BLaER1 (cell line): ENCODE measurements at regions not wholly inside any gene's neighbourhood (a gene's known extent, or its start where the extent isn't known, plus 50 kb on each side); places are given as distances from the start of the nearest gene placed in this dataset.
"Not testable (repeated sequence)": the region's sequence is repeated elsewhere in the genome, so short reads cannot be mapped to it uniquely, and the experiment has no call there.

ENCODE experiments used
- H3K27ac ChIP-seq: shearing (Covaris generic); formaldehyde crosslinking; 2 replicates; pipeline ENCODE4 v1.8.1; 2022
- H3K27me3 ChIP-seq: shearing (Covaris generic); formaldehyde crosslinking; 2 replicates; pipeline ENCODE4 v1.8.1; 2022
- H3K36me3 ChIP-seq: shearing (Covaris generic); formaldehyde crosslinking; 2 replicates; pipeline ENCODE4 v1.8.1; 2022
- H3K4me1 ChIP-seq: shearing (Covaris generic); formaldehyde crosslinking; 2 replicates; pipeline ENCODE4 v1.8.1; 2022
- H3K4me2 ChIP-seq: shearing (Covaris generic); formaldehyde crosslinking; 2 replicates; pipeline ENCODE4 v1.8.1; 2022
- H3K4me3 ChIP-seq: shearing (Covaris generic); formaldehyde crosslinking; 2 replicates; pipeline ENCODE4 v1.8.1; 2022
- H3K9ac ChIP-seq: shearing (Covaris generic); formaldehyde crosslinking; 2 replicates; pipeline ENCODE4 v1.8.1; 2022
- H3K9me3 ChIP-seq: shearing (Covaris generic); formaldehyde crosslinking; 2 replicates; pipeline ENCODE4 v1.8.1; 2022
- H4K20me1 ChIP-seq: shearing (Covaris generic); formaldehyde crosslinking; 2 replicates; pipeline ENCODE4 v1.8.1; 2022
- Cebpa-rat ChIP-seq: shearing (Covaris generic); IDR thresholded peaks from 2 replicates; pipeline ENCODE4 v1.8.1; 2022

GRCh38 chr3:22856811-22857210, 346.3 kb upstream of the UBE2E2 start:
- Histone ChIP-seq H3K9ac (no peak overlapping the region), H4K20me1 (no peaks in the 10 kb centered on the region), H3K36me3 (no peaks in the 10 kb centered on the region), H3K27me3 (no peaks in the 10 kb centered on the region), H3K27ac (no peak overlapping the region), H3K4me3 (no peak overlapping the region), H3K4me1 (no peaks in the 10 kb centered on the region), H3K4me2 (no peak overlapping the region), H3K9me3 (no peaks in the 10 kb centered on the region)
- no peak for TF ChIP-seq Cebpa-rat

- no peaks in the 10 kb centered on the region for H3K4me1 ChIP-seq
- no peaks in the 10 kb centered on the region for H3K9me3 ChIP-seq
- H3K36me3 ChIP-seq, result no peaks in the 10 kb centered on the region
- H3K4me2 ChIP-seq, result no peak overlapping the region
- H3K27ac ChIP-seq, result no peak overlapping the region
- no peak for TF ChIP-seq Cebpa-rat
- H4K20me1 ChIP-seq, result no peaks in the 10 kb centered on the region
- H3K4me3 ChIP-seq, result no peak overlapping the region
- no peak overlapping the region for H3K9ac ChIP-seq
- no peaks in the 10 kb centered on the region for H3K27me3 ChIP-seq
Observed at GRCh38 chr3:22858486-22858885, 344.6 kb upstream of the UBE2E2 start.

GRCh38 chr3:22859618-22860017, 343.5 kb upstream of the UBE2E2 start:
- Histone ChIP-seq H3K9me3 (no peaks in the 10 kb centered on the region), H3K36me3 (no peaks in the 10 kb centered on the region)

GRCh38 chr3:22861426-22861825, 341.7 kb upstream of the UBE2E2 start:
- no peaks in the 10 kb centered on the region for H3K36me3 ChIP-seq
- no peaks in the 10 kb centered on the region for H3K9me3 ChIP-seq
- H3K4me3 ChIP-seq, result no peak overlapping the region
- no peaks in the 10 kb centered on the region for H3K27me3 ChIP-seq
- H3K27ac ChIP-seq, result no peak overlapping the region
- TF ChIP-seq Cebpa-rat, result no peak
- H4K20me1 ChIP-seq, result no peaks in the 10 kb centered on the region
- H3K4me2 ChIP-seq, result no peak overlapping the region
- H3K9ac ChIP-seq, result no peak overlapping the region
- H3K4me1 ChIP-seq, result no peaks in the 10 kb centered on the region

More at GRCh38 chr3:22859618-22860017, 343.5 kb upstream of the UBE2E2 start:
- Histone ChIP-seq H4K20me1 (no peaks in the 10 kb centered on the region), H3K4me3 (no peak overlapping the region), H3K4me1 (no peaks in the 10 kb centered on the region), H3K9ac (no peak overlapping the region), H3K27me3 (no peaks in the 10 kb centered on the region), H3K27ac (no peak overlapping the region), H3K4me2 (no peak overlapping the region)
- TF ChIP-seq Cebpa-rat, result no peak

GRCh38 chr3:22862111-22862510, 341.0 kb upstream of the UBE2E2 start:
- Histone ChIP-seq H3K4me1 (no peaks in the 10 kb centered on the region), H3K4me3 (no peak overlapping the region), H3K36me3 (no peaks in the 10 kb centered on the region), H3K27ac (no peak overlapping the region), H3K4me2 (no peak overlapping the region), H3K27me3 (no peaks in the 10 kb centered on the region), H3K9ac (no peak overlapping the region), H4K20me1 (no peaks in the 10 kb centered on the region), H3K9me3 (no peaks in the 10 kb centered on the region)
- TF ChIP-seq Cebpa-rat, result no peak

- not testable (repeated sequence) for H3K9ac ChIP-seq, H4K20me1 ChIP-seq, H3K36me3 ChIP-seq, H3K27ac ChIP-seq, H3K4me1 ChIP-seq, H3K4me2 ChIP-seq, H3K9me3 ChIP-seq, H3K27me3 ChIP-seq, H3K4me3 ChIP-seq
Observed at GRCh38 chr3:22882834-22883233, 320.3 kb upstream of the UBE2E2 start.

GRCh38 chr3:22885039-22885438, 318.1 kb upstream of the UBE2E2 start:
- no peaks in the 10 kb centered on the region for H3K4me1 ChIP-seq
- H3K36me3 ChIP-seq, result no peaks in the 10 kb centered on the region
- H3K4me2 ChIP-seq, result no peak overlapping the region
- no peaks in the 10 kb centered on the region for H3K9me3 ChIP-seq
- H4K20me1 ChIP-seq, result no peaks in the 10 kb centered on the region
- H3K27me3 ChIP-seq, result no peaks in the 10 kb centered on the region
- TF ChIP-seq Cebpa-rat, result no peak
- H3K9ac ChIP-seq, result no peak overlapping the region
- H3K4me3 ChIP-seq, result no peak overlapping the region
- no peak overlapping the region for H3K27ac ChIP-seq

- Histone ChIP-seq H3K9ac (no peak overlapping the region), H3K36me3 (no peaks in the 10 kb centered on the region), H3K4me1 (no peaks in the 10 kb centered on the region), H3K4me3 (no peak overlapping the region), H3K9me3 (no peaks in the 10 kb centered on the region), H3K27me3 (no peaks in the 10 kb centered on the region), H4K20me1 (no peaks in the 10 kb centered on the region), H3K4me2 (no peak overlapping the region), H3K27ac (no peak overlapping the region)
- no peak for TF ChIP-seq Cebpa-rat
Observed at GRCh38 chr3:22885574-22886341, 317.4 kb upstream of the UBE2E2 start.

GRCh38 chr3:22886439-22887068, 316.6 kb upstream of the UBE2E2 start:
- no peak overlapping the region for H3K4me3 ChIP-seq
- H3K9ac ChIP-seq, result no peak overlapping the region
- H3K27me3 ChIP-seq, result no peaks in the 10 kb centered on the region
- no peaks in the 10 kb centered on the region for H4K20me1 ChIP-seq
- H3K4me1 ChIP-seq, result no peaks in the 10 kb centered on the region
- H3K4me2 ChIP-seq, result no peak overlapping the region
- H3K9me3 ChIP-seq, result no peaks in the 10 kb centered on the region
- no peak overlapping the region for H3K27ac ChIP-seq
- no peak for TF ChIP-seq Cebpa-rat
- H3K36me3 ChIP-seq, result no peaks in the 10 kb centered on the region

- H3K9ac ChIP-seq, result no peak overlapping the region
- no peak overlapping the region for H3K4me2 ChIP-seq
- H3K27me3 ChIP-seq, result no peaks in the 10 kb centered on the region
- no peaks in the 10 kb centered on the region for H4K20me1 ChIP-seq
- no peak for TF ChIP-seq Cebpa-rat
- no peak overlapping the region for H3K4me3 ChIP-seq
- no peaks in the 10 kb centered on the region for H3K36me3 ChIP-seq
- H3K4me1 ChIP-seq, result no peaks in the 10 kb centered on the region
- H3K27ac ChIP-seq, result no peak overlapping the region
- H3K9me3 ChIP-seq, result no peaks in the 10 kb centered on the region
Observed at GRCh38 chr3:22887664-22888291, 315.3 kb upstream of the UBE2E2 start.
